ENCODE measurements at regions not wholly inside any gene's neighbourhood (a gene's known extent, or its start where the extent isn't known, plus 50 kb on each side); places are given as distances from the start of the nearest gene placed in this dataset.

GRCh38 chr13:103958691-103959090, 892.5 kb upstream of the SLC10A2 start:
- no peak overlapping the region for H3K4ac ChIP-seq (ENCODE audit: low read depth, low read length)
- no peaks in the 10 kb centered on the region for H4K20me1 ChIP-seq (ENCODE audit: insufficient read depth, low read length)
- no peak overlapping the region for H3K4me2 ChIP-seq (ENCODE audit: low read depth, low read length)
- peaks cover 1% of the 10 kb centered on the region; the same call in 1 of the 2 replicates for H3K9me3 ChIP-seq (ENCODE audit: control insufficient read depth, insufficient read depth, low read length)
- H3K14ac ChIP-seq (replicated peaks; ENCODE audit: low read depth, low read length) = no peak overlapping the region
- TF ChIP-seq RCOR1 (IDR thresholded peaks at IDR 0.05; ENCODE audit: insufficient replicate concordance, low read length) (no peak), USF2 (IDR thresholded peaks at IDR 0.05; ENCODE audit: low read depth, low read length) (no peak), CEBPB (IDR thresholded peaks at IDR 0.05; ENCODE audit: low read depth, low read length) (no peak), RAD21 (IDR thresholded peaks at IDR 0.05; ENCODE audit: low read length) (no peak), SMC3 (IDR thresholded peaks at IDR 0.05; ENCODE audit: low read depth, low read length) (no peak)
- H4K91ac ChIP-seq (ENCODE audit: insufficient read depth, low read depth, low read length) = no peak overlapping the region
- no peak overlapping the region for H2BK15ac ChIP-seq (ENCODE audit: low read depth, low read length)
- no peak overlapping the region for H3K56ac ChIP-seq (ENCODE audit: extremely low read depth, insufficient read depth, low read length)
- H2BK120ac ChIP-seq (ENCODE audit: low read depth, low read length) = no peak overlapping the region
- WGBS, 2 experiments (ENCODE audit: extremely low coverage in 2 of 2, insufficient read length in 1 of 2) = no CpG with 5 or more reads among the region's 2 CpGs
- intact Hi-C loops (cut with micrococcal nuclease) = no loop called here
- H3K9ac ChIP-seq (ENCODE audit: low read depth, low read length) = no peak overlapping the region
- CTCF ChIA-PET = no interaction called here
- no peak overlapping the region for H2BK20ac ChIP-seq (ENCODE audit: low read depth, low read length)
- ATAC-seq (ENCODE audit: low read depth) (no peak), DNase-seq (no peak)
- no TSS peak for BruUV-seq (replicated peaks)
- H4K8ac ChIP-seq (ENCODE audit: low read depth in 2 of 2, low read length in 2 of 2) = no peak overlapping the region
- H2BK5ac ChIP-seq (ENCODE audit: low read depth, low read length, poor library complexity, severe bottlenecking) = no peak overlapping the region
- H3K23ac ChIP-seq (ENCODE audit: low read depth, low read length) = no peak overlapping the region
- dilution Hi-C loops (cut with HindIII; ENCODE audit: low sequenced_read_pairs, unreplicated experiment) = no loop called here
- H2AK5ac ChIP-seq (ENCODE audit: low read depth, low read length) = no peak overlapping the region
- no peak overlapping the region for H3K27ac ChIP-seq (ENCODE audit: insufficient read depth, low read length)
- H3K79me1 ChIP-seq (ENCODE audit: low read depth in 1 of 2, low read length in 2 of 2) = no peaks in the 10 kb centered on the region
- H3K18ac ChIP-seq (ENCODE audit: low read depth, low read length) = no peak overlapping the region
- H3K4me3 ChIP-seq (ENCODE audit: insufficient read depth, low read depth, low read length) = no peak overlapping the region
- in situ Hi-C loops (cut with MboI; ENCODE audit: low sequenced_read_pairs) = no loop called here
- no peaks in the 10 kb centered on the region for H3K27me3 ChIP-seq (ENCODE audit: control insufficient read depth, insufficient read depth, low read length)
- H4K5ac ChIP-seq (ENCODE audit: low read depth, low read length) = no peak overlapping the region
- no peak overlapping the region for H2AK9ac ChIP-seq (replicated peaks; ENCODE audit: low read depth, low read length, poor library complexity)
- no peaks in the 10 kb centered on the region for H3K36me3 ChIP-seq (ENCODE audit: control insufficient read depth, insufficient read depth, low read length)
- no peaks in the 10 kb centered on the region for H3K4me1 ChIP-seq (ENCODE audit: control insufficient read depth, insufficient read depth, low read length)
- H2AFZ ChIP-seq (replicated peaks; ENCODE audit: low read length, poor library complexity) = no peak overlapping the region
- POLR2A ChIA-PET (ENCODE audit: unreplicated experiment) = no interaction called here
- H3K9me1 ChIP-seq (ENCODE audit: insufficient read depth, low read length) = no peaks in the 10 kb centered on the region

All from IMR-90 (cell line).